Common myeloid progenitor, CD34-positive (primary cell): ENCODE measurements at regions not wholly inside any gene's neighbourhood (a gene's known extent, or its start where the extent isn't known, plus 50 kb on each side); places are given as distances from the start of the nearest gene placed in this dataset.

Source experiments
- CTCF ChIA-PET: fragments of 350-600 bp; sonication (Branson Sonifier 250); formaldehyde crosslinking; loops from one replicate; lab custom pipeline; 2021; ENCODE audit warnings: antibody characterized with exemption; lab: Charles Lee
- POLR2A ChIA-PET: fragments of 350-600 bp; sonication (Branson Sonifier 250); formaldehyde crosslinking; loops from one replicate; lab custom pipeline; 2021; ENCODE audit warnings: antibody characterized with exemption; lab: Charles Lee
- DNase-seq, 3 donors: peaks; one replicate each; pipeline versions ENCODE4 v3.0.0 to v3.0.0-alpha.2; 2013
- H3K27ac ChIP-seq, 2 experiments: 1 replicate in 1 of 2; 2 replicates in 1 of 2; pipeline ENCODE4 v1.7.0; 2013; ENCODE audit warnings: inconsistent platforms in 2 of 2, low read length in 2 of 2, mild to moderate bottlenecking in 2 of 2, low read depth in 1 of 2, moderate library complexity in 1 of 2; ENCODE audit not compliant: severe bottlenecking in 2 of 2, insufficient read depth in 1 of 2, poor library complexity in 1 of 2
- H3K27me3 ChIP-seq, 5 experiments: replicated peaks in 2 of 5; 1 replicate in 3 of 5; 2 replicates in 2 of 5; pipeline versions ENCODE4 v1.6.1 to v1.7.0; 2013; ENCODE audit warnings: low read length in 4 of 5, mild to moderate bottlenecking in 2 of 5, moderate library complexity in 2 of 5, inconsistent platforms in 1 of 5; ENCODE audit not compliant: insufficient read depth in 5 of 5, control insufficient read depth in 4 of 5
- H3K36me3 ChIP-seq, 4 experiments: 1 replicate in 2 of 4; 2 replicates in 2 of 4; pipeline versions ENCODE4 v1.6.1 to v1.7.0; 2013; ENCODE audit warnings: low read length in 3 of 4, control low read depth in 1 of 4, mild to moderate bottlenecking in 1 of 4; ENCODE audit not compliant: control insufficient read depth in 4 of 4, insufficient read depth in 4 of 4
- H3K4me1 ChIP-seq, 4 experiments: 1 replicate in 3 of 4; 2 replicates in 1 of 4; pipeline versions ENCODE4 v1.6.1 to v1.7.1; 2013; ENCODE audit warnings: low read length in 3 of 4, mild to moderate bottlenecking in 3 of 4, control low read depth in 1 of 4, inconsistent platforms in 1 of 4, moderate library complexity in 1 of 4; ENCODE audit not compliant: control insufficient read depth in 4 of 4, insufficient read depth in 4 of 4; ENCODE audit errors: control extremely low read depth in 1 of 4
- H3K4me3 ChIP-seq, 7 experiments: 1 replicate in 4 of 7; 2 replicates in 3 of 7; pipeline versions ENCODE4 v1.5.1 to v1.7.0; 2013; ENCODE audit warnings: mild to moderate bottlenecking in 7 of 7, low read length in 6 of 7, moderate library complexity in 6 of 7, inconsistent platforms in 2 of 7, low read depth in 2 of 7, control low read depth in 1 of 7; ENCODE audit not compliant: insufficient read depth in 4 of 7, control insufficient read depth in 1 of 7; ENCODE audit errors: extremely low read depth in 1 of 7
- H3K9me3 ChIP-seq, 5 experiments: 1 replicate in 4 of 5; 2 replicates in 1 of 5; pipeline versions ENCODE4 v1.6.1 to v1.7.1; 2013; ENCODE audit warnings: low read length in 4 of 5, mild to moderate bottlenecking in 2 of 5, inconsistent platforms in 1 of 5, low read depth in 1 of 5, moderate library complexity in 1 of 5; ENCODE audit not compliant: control insufficient read depth in 4 of 5, insufficient read depth in 2 of 5; ENCODE audit errors: control extremely low read depth in 1 of 5
- WGBS: methylation state at CpG from one replicate; pipeline ENCODE4 v1.1.5; 2013; ENCODE audit not compliant: insufficient coverage; 5-methylcytosine and 5-hydroxymethylcytosine counted together

GRCh38 chr1:199698222-199698621 lies 329.3 kb upstream of the NR5A2 start:
- Histone ChIP-seq H3K27me3 (no peaks in the 10 kb centered on the region), H3K4me1 (no peaks in the 10 kb centered on the region), H3K9me3 (peaks cover 0 to 4% (median 0%) of the 10 kb centered on the region in 5 experiments), H3K36me3 (no peaks in the 10 kb centered on the region), H3K4me3 (no peak overlapping the region), H3K27ac (no peak overlapping the region)
- CTCF ChIA-PET, result no interaction called here
- POLR2A ChIA-PET, result no interaction called here
- no peak for DNase-seq

- CTCF ChIA-PET, result interaction anchor here (3.0 kb wide), 1 partner anchor 16 kb away, joined by 8 read pairs; no protein-coding TSS in a partner anchor
- POLR2A ChIA-PET, result no interaction called here
- 100% methylated on average over 1 of the region's 4 CpGs for WGBS
These were observed 327.0 kb upstream of the NR5A2 start for GRCh38 chr1:199700551-199700950.

GRCh38 chr1:199701726-199702125 lies 325.8 kb upstream of the NR5A2 start:
- Histone ChIP-seq H3K36me3 (no peaks in the 10 kb centered on the region), H3K27ac (no peak overlapping the region), H3K27me3 (no peaks in the 10 kb centered on the region), H3K4me1 (no peaks in the 10 kb centered on the region), H3K4me3 (no peak overlapping the region), H3K9me3 (peaks cover 0 to 4% (median 0%) of the 10 kb centered on the region in 5 experiments)
- WGBS, result no CpG with 5 or more reads among the region's 2 CpGs
- POLR2A ChIA-PET, result no interaction called here
- CTCF ChIA-PET, result interaction anchor here (3.0 kb wide), 1 partner anchor 17 kb away, joined by 8 read pairs; no protein-coding TSS in a partner anchor
- no peak for DNase-seq

More at GRCh38 chr1:199700551-199700950, 327.0 kb upstream of the NR5A2 start:
- H3K4me3 ChIP-seq, result no peak overlapping the region
- no peaks in the 10 kb centered on the region for H3K36me3 ChIP-seq
- H3K27ac ChIP-seq, result no peak overlapping the region
- no peaks in the 10 kb centered on the region for H3K4me1 ChIP-seq
- no peak for DNase-seq
- H3K9me3 ChIP-seq, result peaks cover 0 to 4% (median 0%) of the 10 kb centered on the region in 5 experiments
- no peaks in the 10 kb centered on the region for H3K27me3 ChIP-seq

GRCh38 chr1:199704231-199704630 lies 323.3 kb upstream of the NR5A2 start:
- ChIA-PET CTCF (no interaction called here), POLR2A (no interaction called here)
- no peak overlapping the region for H3K4me3 ChIP-seq

GRCh38 chr1:199705825-199706224 lies 321.7 kb upstream of the NR5A2 start:
- DNase-seq, result no peak
- Histone ChIP-seq H3K9me3 (peaks cover 1 to 9% (median 7%) of the 10 kb centered on the region in 5 experiments), H3K27me3 (no peaks in the 10 kb centered on the region), H3K4me1 (no peaks in the 10 kb centered on the region), H3K27ac (no peak overlapping the region), H3K36me3 (no peaks in the 10 kb centered on the region), H3K4me3 (no peak overlapping the region)
- ChIA-PET CTCF (no interaction called here), POLR2A (no interaction called here)

More at GRCh38 chr1:199704231-199704630, 323.3 kb upstream of the NR5A2 start:
- H3K27me3 ChIP-seq, result no peaks in the 10 kb centered on the region
- no peaks in the 10 kb centered on the region for H3K36me3 ChIP-seq
- no peak overlapping the region for H3K27ac ChIP-seq
- no peaks in the 10 kb centered on the region for H3K9me3 ChIP-seq
- DNase-seq, result no peak
- no peaks in the 10 kb centered on the region for H3K4me1 ChIP-seq

- Histone ChIP-seq H3K9me3 (peaks cover 1 to 19% (median 9%) of the 10 kb centered on the region in 5 experiments), H3K4me3 (no peak overlapping the region), H3K27ac (no peak overlapping the region), H3K27me3 (no peaks in the 10 kb centered on the region), H3K36me3 (no peaks in the 10 kb centered on the region), H3K4me1 (no peaks in the 10 kb centered on the region)
- ChIA-PET POLR2A (interaction anchor here (0.6 kb wide), 1 partner anchor 15 kb away, joined by 7 read pairs; no protein-coding TSS in a partner anchor), CTCF (no interaction called here)
- 100% methylated on average over 2 of the region's 5 CpGs for WGBS
- no peak for DNase-seq
These were observed 320.5 kb upstream of the NR5A2 start for GRCh38 chr1:199706826-199707606.

- Histone ChIP-seq H3K36me3 (no peaks in the 10 kb centered on the region), H3K4me3 (no peak overlapping the region), H3K27ac (no peak overlapping the region), H3K4me1 (no peaks in the 10 kb centered on the region), H3K27me3 (no peaks in the 10 kb centered on the region), H3K9me3 (peaks cover 1 to 31% (median 9%) of the 10 kb centered on the region in 5 experiments)
- ChIA-PET CTCF (no interaction called here), POLR2A (no interaction called here)
- no CpG with 5 or more reads among the region's 2 CpGs for WGBS
- peak in 1 of 3 donors; percentile 7 for DNase-seq
These were observed 316.5 kb upstream of the NR5A2 start for GRCh38 chr1:199710974-199711373.
